HK-2 (cell line): ENCODE measurements at regions not wholly inside any gene's neighbourhood (a gene's known extent, or its start where the extent isn't known, plus 50 kb on each side); places are given as distances from the start of the nearest gene placed in this dataset.
A peak's percentile ranks its signal among the peaks of the same experiment; 100 is the strongest.
"Not testable (repeated sequence)": the region's sequence is repeated elsewhere in the genome, so short reads cannot be mapped to it uniquely, and the experiment has no call there.

Experiments used
- DNase-seq: peaks from one replicate; pipeline ENCODE4 v3.0.0-alpha.2; 2018; ENCODE audit not compliant: unreplicated experiment

DNA sequence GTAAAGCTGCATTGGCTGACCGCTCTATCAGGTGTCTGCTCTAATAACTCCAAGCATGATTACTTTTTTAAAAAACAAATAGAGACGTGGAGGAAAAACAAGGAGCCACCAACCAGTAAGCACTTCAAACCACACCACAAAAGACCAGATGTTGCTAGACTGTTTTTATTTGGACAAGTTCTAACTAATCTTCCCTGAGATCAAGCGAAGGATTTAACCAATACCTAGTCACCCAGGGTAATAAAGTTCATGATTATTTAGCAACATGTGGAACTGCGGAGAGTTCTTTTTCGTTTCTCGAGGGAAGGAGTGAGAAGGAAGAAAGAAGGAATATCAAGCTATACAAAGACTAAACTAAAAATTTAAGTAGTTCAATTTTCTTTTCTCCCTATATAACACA is 288.1 kb downstream of the DUSP6 start:
- DNase-seq = no peak

DNA sequence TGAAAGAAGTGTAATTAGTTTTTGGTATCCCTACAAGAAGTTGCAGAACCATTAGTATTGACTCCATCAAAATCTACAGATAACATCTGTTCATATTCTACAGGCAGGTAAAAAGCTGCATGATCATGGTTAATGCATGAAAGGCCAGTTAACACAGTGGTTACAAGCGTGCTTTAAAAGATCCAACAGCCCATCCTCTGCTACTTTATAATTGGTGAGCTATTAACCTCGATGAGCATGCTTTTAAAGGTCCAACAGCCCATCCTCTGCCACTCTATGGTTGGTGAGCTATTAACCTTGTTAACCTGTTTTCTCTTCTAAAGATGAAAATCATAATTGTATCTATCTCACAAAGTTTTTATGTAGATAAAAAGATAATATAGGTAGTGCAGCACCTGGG is 289.3 kb downstream of the DUSP6 start:
- no peak for DNase-seq

DNA sequence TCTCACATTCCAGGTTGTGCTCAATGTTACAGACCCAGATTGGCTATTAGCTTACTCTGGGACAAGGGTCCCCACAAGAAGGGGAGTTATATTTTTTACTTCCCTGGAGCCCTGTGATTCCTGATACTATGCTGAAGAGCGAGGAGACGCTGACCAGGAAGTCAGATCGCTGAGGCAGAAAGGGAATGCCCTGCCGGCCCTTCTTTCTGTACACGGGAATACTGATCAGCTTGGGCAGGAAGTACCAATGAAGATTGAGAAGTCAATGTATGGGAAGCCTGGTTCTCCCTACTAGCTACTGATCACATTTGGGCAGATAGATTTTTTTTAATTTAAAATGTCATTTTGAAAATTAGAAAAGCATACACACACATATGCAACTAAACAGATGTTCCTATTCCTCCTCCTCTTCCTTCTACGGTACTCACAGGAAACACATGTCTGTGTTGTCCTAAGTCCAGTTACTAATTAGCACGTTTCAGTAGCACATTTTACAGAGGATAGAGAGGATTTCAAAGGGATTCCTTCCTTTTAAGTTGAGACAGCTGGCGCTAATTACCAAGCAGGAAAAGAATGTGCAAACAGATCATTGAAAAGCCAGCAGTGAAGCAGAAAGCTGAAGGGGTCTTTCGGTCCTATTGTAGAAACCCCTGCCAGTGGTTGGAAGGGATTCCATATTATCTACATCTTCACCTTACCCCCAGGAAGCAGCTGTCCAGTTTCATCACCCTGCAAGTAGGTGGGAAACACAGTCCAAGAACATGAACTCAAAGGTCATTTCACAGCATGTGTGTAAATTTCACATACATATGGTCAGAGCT is 292.4 kb downstream of the DUSP6 start:
- no peak for DNase-seq

DNA sequence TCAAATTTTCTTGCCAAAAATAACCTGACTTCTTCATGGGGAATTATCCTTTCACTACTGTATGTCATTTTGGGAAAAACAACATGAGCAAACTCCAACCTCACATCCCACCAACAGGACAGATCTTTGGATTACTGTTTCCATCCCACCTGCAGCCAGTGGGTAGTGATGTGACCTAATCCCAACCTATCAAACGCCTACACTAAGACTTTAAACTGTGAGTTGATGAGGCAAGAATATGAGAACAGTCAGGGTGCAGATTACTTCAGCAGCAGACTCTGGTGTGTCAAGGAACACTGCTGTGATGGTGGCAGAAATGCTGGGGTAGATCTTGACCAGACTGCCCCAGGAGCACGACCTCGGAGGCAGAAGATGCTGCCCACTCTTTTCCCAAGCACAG is 293.2 kb downstream of the DUSP6 start:
- no peak for DNase-seq

DNA sequence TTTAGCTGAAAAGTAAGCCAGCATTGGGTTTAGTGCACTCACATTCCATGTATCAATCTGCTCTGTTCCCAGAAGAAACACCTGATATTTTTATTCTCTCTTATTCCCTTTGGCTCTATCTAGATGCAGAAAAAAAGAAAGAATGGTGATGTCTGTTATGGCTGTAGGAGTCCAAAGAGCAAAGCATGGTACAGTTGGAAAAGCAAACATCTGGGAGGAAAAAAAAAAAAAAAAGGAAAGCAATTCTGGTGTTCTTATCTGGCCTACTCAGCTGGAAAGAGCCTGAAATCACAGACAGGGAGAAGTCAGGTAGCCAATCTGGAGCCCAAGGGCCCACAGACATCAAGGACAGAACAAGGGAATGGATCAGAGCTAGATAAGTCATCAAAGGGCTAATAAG is 293.9 kb downstream of the DUSP6 start:
- no peak for DNase-seq

DNA sequence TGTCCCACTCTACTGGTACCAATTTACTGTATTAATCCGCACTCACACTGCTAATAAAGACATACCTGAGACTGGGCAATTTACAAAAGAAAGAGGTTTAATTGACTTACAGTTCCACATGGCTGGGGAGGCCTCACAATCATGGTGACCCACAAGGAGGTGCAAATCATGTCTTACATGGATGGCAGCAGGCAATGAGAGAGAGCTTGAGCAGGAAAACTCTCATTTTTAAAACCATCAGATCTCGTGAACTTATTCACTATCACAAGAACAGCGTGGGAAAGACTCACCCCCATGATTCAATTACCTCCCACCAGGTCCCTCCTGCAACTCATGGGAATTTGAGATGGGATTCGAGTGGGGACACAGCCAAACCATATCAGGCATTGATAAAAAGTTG is 298.5 kb downstream of the DUSP6 start:
- DNase-seq = not testable (repeated sequence)

DNA sequence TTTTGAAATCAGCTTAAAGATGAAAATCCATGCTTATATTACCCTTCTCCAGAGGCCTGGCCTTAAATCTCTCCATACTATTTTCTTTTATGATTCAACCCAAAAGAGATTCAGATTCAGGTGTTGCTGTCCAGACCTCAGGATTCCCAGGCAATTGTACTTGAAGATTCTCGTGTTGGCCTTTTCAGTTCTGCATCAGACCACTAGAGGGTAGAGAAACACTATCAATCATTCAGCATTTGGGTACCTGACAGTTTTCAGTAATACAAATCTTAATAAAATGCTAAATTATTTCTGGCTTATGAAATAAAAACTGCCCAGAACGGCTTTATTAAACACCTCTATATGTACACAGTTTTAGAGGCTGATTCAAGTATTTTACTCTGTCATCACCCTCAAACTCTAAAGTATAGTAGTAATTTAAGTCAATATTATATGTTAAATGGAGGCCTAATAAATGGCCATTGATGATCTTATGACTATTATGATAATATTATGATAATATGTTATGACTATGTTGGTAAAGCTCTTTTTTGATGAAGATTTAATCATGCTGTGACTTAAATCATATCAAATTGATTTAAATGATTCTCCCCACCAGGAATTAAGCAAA is 301.1 kb downstream of the DUSP6 start:
- no peak for DNase-seq

DNA sequence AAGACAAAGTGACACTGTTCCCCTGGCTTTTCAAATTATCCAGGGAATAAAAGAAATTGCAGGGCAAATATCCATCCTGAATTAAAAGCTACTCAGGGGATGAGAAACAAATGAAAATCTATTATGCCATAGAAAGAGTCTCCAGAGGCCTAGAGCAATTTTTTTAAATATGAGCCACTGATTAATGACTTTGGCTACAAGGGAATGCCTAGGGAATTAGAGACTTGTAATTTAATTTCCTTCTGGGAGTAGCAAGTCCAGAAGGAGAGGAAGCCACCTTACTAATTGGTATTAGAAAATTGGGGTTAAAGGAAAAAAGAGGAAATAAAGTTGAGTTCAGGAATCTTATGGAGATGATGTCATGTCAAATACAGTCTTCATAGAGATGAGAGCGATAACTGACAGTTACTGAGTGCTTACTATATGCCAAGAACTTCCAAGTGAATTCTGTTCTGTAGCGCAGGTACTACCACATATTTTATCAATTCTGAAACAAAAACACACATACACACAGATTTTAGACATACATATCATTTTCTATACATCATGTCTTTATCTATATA is 304.4 kb downstream of the DUSP6 start:
- no peak for DNase-seq

DNA sequence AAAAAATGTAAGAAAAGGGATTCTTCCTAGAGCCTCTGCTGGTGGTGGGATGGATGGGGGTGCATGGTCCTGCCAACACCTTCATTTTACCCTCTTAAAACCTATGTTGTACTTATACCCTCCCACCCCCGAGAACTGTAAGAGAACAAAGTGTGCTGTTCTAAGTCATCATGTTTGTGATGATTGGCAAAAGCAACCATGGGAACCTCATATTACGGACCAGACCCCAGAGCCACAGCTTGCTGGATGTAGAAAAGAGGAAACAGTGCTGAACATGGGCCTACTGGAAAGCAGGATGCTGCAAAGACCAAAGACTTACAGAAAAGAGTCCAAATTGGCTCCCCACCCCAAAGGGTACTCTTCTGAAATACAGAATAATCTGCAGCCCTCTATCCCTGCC is 311.2 kb downstream of the DUSP6 start:
- no peak for DNase-seq

DNA sequence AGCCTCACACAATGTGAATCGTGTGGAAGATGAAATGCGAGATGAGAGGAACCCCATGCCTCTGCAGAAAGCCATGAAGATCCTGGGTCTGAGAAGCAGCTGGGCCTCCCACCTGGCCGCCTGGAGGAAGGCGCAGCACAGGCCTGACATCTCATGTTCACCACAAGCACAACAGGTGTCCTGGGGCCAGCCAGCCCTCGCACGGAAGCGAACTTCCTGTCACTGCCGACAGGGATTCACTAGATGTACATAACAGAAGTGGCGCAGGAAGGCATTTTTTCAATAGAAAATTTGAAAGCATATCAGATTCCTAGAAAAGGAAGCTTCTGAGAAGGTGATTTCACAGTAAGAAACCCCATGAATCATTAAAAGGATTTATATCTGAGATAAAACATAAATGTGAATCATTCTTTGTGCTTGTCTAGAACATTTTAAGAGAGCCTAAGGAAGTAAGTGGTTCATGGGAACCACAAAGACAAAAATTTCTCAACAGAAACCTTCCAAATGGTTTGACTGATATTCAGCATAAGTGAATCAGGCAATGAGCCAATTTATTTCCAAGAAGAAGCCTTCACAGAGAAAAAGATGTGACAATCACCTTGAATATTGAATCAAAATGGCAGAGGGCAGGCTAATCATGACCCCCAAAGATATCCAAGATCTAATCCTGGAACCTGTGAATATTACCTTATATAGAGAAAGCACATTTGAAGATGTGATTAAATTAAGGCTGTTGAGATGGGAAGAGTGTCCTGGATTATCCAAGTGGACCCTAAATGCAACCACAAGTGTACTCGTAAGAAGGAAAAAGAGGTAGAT is 311.9 kb downstream of the DUSP6 start:
- no peak for DNase-seq

DNA sequence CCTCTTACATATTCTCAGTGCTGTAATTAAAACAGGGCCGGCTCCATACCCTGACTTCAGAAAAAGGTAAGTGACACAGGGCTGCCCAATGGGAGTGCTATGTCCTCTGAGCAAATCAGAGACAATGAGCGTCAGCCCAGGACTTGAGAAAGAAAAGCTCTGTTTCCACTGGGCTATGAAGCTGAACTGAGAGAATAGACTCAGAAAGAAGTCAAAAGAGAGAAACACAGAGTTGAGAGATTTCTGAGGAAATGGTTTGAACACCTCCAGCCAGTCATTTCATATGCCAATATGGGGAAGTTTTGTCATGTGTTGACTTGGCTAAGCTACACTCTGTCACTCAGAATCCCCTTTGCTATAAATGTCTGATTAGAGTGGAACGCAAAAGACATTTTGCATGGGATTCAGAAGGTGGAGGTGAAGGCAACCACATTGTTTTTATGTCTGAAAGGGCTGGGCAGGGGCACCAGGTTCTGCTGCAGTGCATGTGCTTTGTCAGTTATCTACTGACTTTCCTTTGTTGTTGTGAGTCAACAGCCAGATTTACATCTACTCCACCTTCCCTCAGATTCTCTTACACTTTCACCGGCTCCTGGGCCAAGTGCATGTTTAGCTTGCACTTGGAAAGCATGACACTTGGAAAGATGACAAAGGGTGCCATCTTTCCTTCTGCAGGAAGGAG is 313.3 kb downstream of the DUSP6 start:
- no peak for DNase-seq

DNA sequence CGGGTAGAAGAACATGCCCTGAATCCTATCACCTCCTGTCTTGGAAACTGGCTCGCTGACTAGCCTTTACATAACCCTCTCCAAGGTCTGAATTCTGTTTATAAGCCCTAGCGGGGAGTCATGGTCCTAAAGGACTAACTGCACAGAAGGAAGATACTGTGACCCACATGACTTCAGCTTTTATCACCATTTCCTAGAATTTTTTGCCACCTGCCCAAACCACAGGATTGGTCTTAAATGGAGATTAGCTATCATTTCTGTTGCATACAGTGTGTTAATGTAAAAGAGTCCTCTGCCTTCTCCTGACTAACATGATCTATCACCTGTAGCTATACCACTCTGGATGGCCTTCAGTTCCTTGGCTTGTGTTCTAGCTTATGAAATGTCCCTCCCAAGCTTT is 319.2 kb downstream of the DUSP6 start:
- no peak for DNase-seq

DNA sequence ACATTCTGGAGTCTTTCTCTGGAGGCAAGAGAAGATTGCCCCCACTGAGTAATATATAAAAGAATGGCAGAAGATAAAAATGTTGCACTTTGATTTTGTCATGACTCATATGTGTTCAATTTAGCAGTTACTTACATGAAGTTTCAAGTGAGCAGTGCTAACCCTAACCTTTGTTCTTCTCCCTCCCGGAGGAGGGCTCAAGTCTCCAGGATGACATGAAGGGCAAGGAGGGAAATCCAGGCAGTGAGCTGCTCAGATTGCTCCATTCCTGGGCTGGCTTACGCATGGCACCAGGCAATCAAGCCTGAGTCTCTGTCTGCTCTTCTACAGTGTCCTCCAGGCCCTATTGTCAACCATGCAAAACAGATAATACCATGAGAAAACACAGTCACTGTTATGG is 322.3 kb downstream of the DUSP6 start:
- DNase-seq = no peak

DNA sequence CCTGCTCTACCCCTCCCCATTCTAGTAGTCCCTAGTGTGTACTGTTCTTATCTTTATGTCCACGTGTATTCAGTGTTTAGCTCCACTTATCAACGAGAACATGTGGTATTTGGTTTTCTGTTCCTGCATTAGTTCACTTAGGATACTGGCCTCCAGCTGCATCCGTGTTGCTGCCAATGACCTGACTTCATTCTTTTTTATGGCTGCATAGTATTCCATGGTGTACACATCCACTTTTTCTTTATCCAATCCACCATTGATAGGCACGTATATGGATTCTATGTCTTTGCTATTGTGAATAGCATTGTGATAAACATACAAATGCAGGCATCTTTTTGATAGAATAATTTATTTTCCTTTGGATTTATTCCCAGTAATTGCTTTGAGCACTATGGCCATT is 327.7 kb downstream of the DUSP6 start:
- no peak for DNase-seq

DNA sequence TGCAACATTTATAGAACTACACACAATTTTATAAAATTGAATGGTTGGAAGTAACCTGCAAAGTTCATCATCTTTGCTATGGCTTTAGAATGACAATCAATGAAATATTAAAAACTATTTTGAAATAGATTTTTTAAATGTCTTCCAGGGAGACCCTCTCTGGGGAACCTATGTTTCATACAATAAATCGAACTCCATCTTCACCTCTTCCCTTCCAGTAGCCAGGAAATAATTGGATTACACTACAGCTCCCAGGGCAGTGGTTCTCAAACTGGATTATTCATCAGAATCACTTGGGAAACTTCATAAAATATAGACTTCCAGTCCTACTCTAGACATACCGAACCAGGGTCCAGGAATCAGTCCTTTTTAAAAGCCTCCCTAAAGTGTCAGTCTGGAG is 328.4 kb downstream of the DUSP6 start:
- no peak for DNase-seq

DNA sequence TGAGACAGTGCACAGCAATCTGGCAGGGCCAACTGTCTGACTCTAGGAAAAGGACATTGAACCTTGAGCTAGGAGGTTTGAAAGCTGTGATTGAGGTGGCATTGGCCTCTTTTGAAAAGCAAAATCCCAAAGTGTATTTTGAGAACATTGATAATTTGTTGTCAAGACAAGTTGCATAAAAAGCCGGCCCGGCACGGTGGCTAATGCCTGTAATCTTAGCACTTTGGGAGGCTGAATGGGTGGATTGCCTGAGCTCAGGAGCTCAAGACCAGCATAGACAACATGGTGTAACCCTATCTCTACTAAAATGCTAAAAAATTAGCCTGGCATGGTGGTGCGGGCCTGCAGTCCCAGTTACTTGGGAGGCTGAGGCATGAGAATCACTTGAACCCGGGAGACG is 331.6 kb downstream of the DUSP6 start:
- no peak for DNase-seq

DNA sequence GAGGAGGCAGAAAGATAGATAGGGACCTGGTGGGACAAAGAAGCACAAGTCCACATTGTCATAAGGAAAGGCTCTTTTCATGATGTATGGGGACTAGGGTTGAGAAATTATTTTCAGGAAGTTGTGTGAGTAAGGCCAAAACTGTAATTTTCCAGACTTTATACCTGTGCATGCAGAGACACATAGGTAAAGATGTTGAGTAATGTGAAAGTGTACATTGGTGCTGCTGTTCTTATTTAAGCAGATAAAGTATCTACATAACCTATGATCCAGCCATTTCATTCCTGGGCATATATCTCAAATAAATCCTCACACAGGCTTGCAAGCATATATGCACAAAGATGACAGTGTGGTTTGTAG is 332.2 kb downstream of the DUSP6 start:
- no peak for DNase-seq

DNA sequence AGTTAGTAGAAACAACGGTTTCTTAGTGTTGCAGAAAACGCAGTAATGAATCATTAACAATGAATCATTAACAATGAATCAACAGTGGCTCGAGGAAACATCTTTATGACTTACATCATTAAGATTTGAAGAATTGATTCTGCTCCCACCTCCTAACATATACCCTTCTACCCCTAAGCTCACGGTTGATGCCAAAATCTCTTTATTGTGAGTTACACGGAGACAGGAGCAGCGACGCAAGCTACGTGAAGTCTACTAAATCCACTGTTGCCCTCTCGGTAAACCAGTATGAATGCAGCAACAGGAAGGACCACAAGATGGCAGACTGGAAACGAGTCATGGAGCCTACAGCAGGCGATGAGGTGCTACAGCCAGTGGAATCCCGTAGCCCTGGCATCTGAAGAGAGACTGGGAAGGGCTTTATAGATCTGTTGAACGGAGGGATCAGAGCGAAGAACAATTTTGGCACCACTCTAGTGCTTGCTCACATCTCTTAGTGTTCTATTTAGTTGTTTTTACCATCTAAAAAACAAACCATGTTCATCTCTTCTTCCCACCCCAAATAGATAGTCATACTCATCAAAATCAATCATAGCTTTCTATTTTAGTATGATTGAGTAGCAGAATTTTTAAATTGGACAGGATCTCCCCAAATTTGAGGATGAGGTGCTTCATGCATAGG is 332.7 kb downstream of the DUSP6 start:
- DNase-seq = peak; percentile 70

DNA sequence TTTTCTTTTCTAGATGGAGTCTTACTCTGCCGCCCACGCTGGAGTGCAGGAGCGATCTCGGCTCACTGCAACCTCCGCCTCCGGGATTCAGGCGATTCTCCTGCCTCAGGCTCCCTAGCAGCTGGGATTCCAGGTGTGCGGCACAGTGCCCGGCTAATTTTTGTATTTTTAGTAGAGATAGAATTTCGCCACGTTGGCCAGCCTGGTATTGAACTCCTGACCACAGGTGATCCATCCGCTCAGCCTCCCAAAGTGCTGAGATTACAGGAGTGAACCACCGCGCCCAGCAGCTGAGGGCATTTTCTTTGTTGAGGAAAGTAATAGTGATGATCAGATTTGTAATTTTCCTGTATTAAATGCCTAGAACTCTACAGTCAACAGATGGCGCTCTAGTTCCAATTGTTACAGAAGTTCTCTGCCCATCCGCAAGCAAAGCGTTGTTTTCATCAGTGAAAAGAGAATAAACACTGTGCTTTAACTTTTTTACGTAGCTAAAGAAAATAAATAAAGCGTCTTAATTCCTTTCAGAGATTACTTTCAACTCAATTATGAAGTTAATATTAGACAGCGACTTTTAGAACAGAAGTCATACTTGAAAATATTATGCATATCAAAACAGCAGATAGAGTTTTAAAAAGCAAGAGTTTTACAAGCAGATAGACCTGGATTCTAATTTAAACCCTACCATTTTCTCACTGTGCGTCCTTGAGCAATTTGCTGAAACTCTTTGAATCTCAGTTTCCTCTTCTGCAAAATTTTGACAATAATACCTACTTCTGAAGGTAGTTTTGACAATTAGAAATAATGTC is 335.1 kb downstream of the DUSP6 start:
- peak; percentile 24 for DNase-seq

DNA sequence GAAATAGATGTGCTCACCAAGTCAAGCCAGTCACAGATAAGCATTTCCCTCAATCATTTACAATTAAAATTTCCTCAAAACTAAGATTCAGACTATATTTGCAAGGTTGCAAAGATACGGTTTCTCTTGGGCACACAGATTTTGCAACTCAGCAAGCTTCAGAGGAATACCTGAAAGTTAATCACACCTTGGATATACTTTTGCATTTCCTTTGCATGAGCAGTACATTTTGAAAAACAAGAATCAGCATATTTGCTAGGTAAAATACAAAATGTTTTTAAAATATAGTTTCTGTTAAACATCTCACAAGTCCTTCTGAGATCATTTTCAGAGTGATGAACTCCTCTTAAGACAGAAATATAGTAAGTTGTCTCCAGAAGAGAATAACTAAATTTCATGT is 336.9 kb downstream of the DUSP6 start:
- DNase-seq = no peak

DNA sequence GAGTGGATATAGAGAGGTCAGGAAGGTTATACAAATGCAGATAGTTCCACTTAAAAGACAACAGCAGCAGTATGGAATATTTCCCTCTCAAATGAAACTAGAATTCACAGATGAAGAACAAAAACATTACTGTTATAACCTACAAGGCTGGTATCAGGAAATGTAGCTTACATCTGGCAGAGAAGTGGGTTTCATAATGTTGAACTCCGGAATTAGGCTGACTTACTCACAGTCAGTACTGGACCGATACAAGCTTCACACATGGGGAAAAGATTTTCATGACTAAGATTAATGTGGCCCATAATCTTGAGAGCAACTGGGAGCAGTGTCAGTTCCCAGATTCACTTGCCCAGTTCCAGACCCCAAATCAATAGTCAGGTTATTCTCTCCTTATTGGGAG is 353.9 kb downstream of the DUSP6 start:
- DNase-seq = no peak
